ENCODE measurements at regions not wholly inside any gene's neighbourhood (a gene's known extent, or its start where the extent isn't known, plus 50 kb on each side); places are given as distances from the start of the nearest gene placed in this dataset.

DNA sequence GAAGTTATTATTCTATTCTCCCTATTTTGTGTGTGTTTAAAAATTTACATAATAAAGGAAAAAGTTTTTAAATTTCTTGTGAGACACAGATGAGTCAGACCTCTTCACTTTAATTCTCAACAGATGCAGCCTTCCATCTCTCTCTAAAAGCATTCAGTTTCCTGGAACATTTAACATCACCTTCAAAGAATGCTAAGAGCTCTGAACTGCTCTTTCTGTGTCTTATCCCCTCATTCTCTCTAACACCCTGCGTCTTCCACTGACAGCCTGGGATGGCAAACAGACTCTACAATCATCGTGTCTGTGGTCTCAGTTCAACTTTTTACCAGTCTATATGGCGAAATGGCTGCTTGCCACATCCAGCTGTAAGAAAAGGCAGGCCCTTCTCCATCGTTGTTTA is 173.0 kb downstream of the HINT1 start:
- TF ChIP-seq POLR2A (IDR thresholded peaks at IDR 0.05; ENCODE audit: low read depth, low read length), result no peak
- no peak for TF ChIP-seq SPI1 (IDR thresholded peaks at IDR 0.05; ENCODE audit: borderline replicate concordance, insufficient read depth, low read depth, low read length)
- TF ChIP-seq, protein P1, sequence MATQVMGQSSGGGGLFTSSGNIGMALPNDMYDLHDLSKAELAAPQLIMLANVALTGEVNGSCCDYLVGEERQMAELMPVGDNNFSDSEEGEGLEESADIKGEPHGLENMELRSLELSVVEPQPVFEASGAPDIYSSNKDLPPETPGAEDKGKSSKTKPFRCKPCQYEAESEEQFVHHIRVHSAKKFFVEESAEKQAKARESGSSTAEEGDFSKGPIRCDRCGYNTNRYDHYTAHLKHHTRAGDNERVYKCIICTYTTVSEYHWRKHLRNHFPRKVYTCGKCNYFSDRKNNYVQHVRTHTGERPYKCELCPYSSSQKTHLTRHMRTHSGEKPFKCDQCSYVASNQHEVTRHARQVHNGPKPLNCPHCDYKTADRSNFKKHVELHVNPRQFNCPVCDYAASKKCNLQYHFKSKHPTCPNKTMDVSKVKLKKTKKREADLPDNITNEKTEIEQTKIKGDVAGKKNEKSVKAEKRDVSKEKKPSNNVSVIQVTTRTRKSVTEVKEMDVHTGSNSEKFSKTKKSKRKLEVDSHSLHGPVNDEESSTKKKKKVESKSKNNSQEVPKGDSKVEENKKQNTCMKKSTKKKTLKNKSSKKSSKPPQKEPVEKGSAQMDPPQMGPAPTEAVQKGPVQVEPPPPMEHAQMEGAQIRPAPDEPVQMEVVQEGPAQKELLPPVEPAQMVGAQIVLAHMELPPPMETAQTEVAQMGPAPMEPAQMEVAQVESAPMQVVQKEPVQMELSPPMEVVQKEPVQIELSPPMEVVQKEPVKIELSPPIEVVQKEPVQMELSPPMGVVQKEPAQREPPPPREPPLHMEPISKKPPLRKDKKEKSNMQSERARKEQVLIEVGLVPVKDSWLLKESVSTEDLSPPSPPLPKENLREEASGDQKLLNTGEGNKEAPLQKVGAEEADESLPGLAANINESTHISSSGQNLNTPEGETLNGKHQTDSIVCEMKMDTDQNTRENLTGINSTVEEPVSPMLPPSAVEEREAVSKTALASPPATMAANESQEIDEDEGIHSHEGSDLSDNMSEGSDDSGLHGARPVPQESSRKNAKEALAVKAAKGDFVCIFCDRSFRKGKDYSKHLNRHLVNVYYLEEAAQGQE (IDR thresholded peaks at IDR 0.05; ENCODE audit: low read depth, low read length), result no peak
- TF ChIP-seq EP300 (IDR thresholded peaks at IDR 0.05; ENCODE audit: borderline replicate concordance in 1 of 2, control insufficient read depth in 1 of 2, low read depth in 2 of 2, low read length in 2 of 2), result no peak
- TF ChIP-seq, protein P2, sequence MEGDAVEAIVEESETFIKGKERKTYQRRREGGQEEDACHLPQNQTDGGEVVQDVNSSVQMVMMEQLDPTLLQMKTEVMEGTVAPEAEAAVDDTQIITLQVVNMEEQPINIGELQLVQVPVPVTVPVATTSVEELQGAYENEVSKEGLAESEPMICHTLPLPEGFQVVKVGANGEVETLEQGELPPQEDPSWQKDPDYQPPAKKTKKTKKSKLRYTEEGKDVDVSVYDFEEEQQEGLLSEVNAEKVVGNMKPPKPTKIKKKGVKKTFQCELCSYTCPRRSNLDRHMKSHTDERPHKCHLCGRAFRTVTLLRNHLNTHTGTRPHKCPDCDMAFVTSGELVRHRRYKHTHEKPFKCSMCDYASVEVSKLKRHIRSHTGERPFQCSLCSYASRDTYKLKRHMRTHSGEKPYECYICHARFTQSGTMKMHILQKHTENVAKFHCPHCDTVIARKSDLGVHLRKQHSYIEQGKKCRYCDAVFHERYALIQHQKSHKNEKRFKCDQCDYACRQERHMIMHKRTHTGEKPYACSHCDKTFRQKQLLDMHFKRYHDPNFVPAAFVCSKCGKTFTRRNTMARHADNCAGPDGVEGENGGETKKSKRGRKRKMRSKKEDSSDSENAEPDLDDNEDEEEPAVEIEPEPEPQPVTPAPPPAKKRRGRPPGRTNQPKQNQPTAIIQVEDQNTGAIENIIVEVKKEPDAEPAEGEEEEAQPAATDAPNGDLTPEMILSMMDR (IDR thresholded peaks at IDR 0.05 in 2 of 3, conservative IDR thresholded peaks at IDR 0.05 in 1 of 3; ENCODE audit: control insufficient read depth in 2 of 3, extremely low read depth in 1 of 3, insufficient read depth in 1 of 3, low read depth in 3 of 3, low read length in 3 of 3), result no peak
